OCI-LY3 (cell line): ENCODE measurements at regions not wholly inside any gene's neighbourhood (a gene's known extent, or its start where the extent isn't known, plus 50 kb on each side); places are given as distances from the start of the nearest gene placed in this dataset.
"Not testable (repeated sequence)": the region's sequence is repeated elsewhere in the genome, so short reads cannot be mapped to it uniquely, and the experiment has no call there.

Experiments
- H2AFZ ChIP-seq: fragments of 200-600, 300-600 bp; shearing (Covaris generic); 2 replicates; pipeline ENCODE4 v1.6.0; 2014; ENCODE audit warnings: antibody characterized with exemption, low read depth, low read length
- H3K27ac ChIP-seq: fragments of 200-600, 300-600 bp; sonication (generic); 2 replicates; pipeline ENCODE4 v1.5.1; 2014; ENCODE audit warnings: mild to moderate bottlenecking, low read length, moderate library complexity, mixed read lengths
- H3K27me3 ChIP-seq: fragments of 200-600, 300-600 bp; sonication (generic); 2 replicates; pipeline ENCODE4 v1.6.1; 2014; ENCODE audit warnings: low read depth, low read length, mixed read lengths
- H3K36me3 ChIP-seq: fragments of 200-600, 300-600 bp; sonication (generic); replicated peaks from 2 replicates; pipeline ENCODE3; 2014; ENCODE audit warnings: low read depth, low read length, mixed read lengths
- H3K4me1 ChIP-seq: fragments of 300-600, 200-600 bp; sonication (generic); 2 replicates; pipeline ENCODE4 v1.6.1; 2014; ENCODE audit warnings: low read length, mixed read lengths
- H3K4me2 ChIP-seq: fragments of 200-600, 300-600 bp; sonication (generic); 2 replicates; pipeline ENCODE4 v1.6.1; 2014; ENCODE audit warnings: low read length, mixed read lengths
- H3K4me3 ChIP-seq: fragments of 300-600, 200-600 bp; sonication (generic); 2 replicates; pipeline ENCODE4 v1.5.1; 2014; ENCODE audit warnings: antibody characterized with exemption, mild to moderate bottlenecking, low read length, moderate library complexity
- H3K79me2 ChIP-seq: fragments of 300-600, 200-600 bp; shearing (Covaris generic); 2 replicates; pipeline ENCODE4 v1.6.1; 2014; ENCODE audit warnings: mild to moderate bottlenecking, low read length, mixed read lengths
- H3K9ac ChIP-seq: fragments of 300-600, 200-600 bp; shearing (Covaris generic); 2 replicates; pipeline ENCODE4 v1.6.0; 2014; ENCODE audit warnings: mild to moderate bottlenecking, low read length, moderate library complexity
- H3K9me3 ChIP-seq: fragments of 200-600, 300-600 bp; shearing (Covaris generic); 2 replicates; pipeline ENCODE4 v1.6.1; 2014; ENCODE audit warnings: low read length, mixed read lengths; ENCODE audit not compliant: insufficient read depth
- H4K20me1 ChIP-seq: fragments of 200-600, 300-600 bp; sonication (generic); 2 replicates; pipeline ENCODE4 v1.6.1; 2016; ENCODE audit warnings: low read length, mixed read lengths; ENCODE audit not compliant: insufficient read depth
- EZH2phosphoT487 ChIP-seq: fragments of 200-600 bp; shearing (Covaris generic); IDR thresholded peaks from 2 replicates; pipeline ENCODE4 v1.6.1; 2018; ENCODE audit warnings: antibody characterized with exemption, mixed run types, low read depth
- TF ChIP-seq, protein P1 (sequence below): fragments of 200-600, 300-600 bp; sonication (generic); IDR thresholded peaks from 2 replicates; pipeline ENCODE4 v1.5.1; 2014; ENCODE audit warnings: antibody characterized with exemption, low read length, low read depth

DNA sequence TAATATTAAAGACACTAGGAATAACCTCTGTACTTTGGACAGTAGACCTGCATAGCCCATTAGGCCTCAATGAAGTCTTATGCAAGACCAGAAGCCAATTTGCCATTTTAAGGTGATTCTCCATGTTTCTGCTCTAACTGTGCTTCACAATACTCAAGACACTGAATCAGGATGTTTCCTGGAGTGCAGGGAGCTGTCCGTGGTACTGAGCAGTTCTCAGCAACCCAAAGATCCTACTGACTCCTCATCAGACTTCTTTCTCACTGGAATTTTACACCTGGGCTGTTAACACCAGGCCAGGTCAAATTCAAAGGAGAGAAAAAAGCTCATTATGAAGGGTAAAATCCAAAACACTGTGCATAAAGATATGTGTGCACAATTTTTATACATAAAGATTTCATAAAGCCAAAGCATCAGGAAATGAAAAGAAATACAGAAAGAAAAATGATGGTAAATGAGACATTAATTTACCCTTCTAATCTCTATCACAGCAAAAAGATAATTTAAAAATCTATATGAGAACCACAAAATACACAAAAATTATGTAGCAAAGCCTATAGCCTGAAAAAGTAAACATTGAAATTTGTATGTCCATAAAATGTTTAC, 235.9 kb downstream of the CEP170 start:
- H3K9ac ChIP-seq, H3K9me3 ChIP-seq, H3K4me1 ChIP-seq, H3K4me2 ChIP-seq, H3K4me3 ChIP-seq, H3K27me3 ChIP-seq, H3K79me2 ChIP-seq, H3K36me3 ChIP-seq, H2AFZ ChIP-seq, H3K27ac ChIP-seq, H4K20me1 ChIP-seq: not testable (repeated sequence)

DNA sequence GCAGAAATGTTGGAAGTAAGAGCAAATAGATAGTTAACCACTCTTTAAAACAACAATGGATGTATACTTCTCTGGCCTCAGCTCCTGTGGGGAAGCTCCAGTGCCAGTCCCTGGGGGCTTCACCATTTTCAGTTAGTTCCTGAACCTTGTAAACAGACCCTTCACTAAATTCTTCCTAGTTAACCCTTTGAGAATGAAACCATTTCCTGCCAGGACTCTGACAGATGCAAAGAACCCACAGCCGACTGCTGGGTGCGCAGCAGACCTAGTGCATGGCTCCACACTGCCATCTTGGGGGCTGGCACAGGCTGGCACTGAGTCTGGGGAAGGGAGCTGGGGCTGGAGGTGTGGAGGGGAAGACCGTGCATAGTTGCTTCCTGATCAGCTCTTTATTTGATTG, 244.4 kb downstream of the CEP170 start:
- not testable (repeated sequence) for H3K27ac ChIP-seq, H3K4me1 ChIP-seq, H4K20me1 ChIP-seq, H3K9me3 ChIP-seq, H3K4me3 ChIP-seq, H3K27me3 ChIP-seq, H3K79me2 ChIP-seq, H2AFZ ChIP-seq, H3K4me2 ChIP-seq, H3K9ac ChIP-seq, H3K36me3 ChIP-seq

DNA sequence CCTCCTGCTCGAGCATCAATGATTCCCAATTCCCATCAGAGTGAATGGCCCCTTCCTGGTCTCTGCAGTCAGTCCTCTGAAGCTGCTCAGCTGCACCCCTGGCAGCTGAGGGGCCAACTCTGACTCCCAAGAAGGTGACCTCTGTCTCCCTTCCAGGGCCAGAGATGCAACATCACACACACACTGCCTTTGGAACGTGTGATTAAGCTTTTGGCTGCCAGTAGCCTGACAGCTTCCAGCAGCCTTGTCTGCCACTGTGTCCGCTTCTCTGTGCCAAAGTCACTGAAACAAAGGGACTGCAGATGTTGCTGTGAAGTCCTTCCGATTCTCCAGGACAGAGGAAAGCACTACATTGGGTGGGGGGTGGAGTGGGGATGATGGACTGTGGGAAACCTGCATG, 254.1 kb downstream of the CEP170 start:
- H3K27ac ChIP-seq, H4K20me1 ChIP-seq, H3K9me3 ChIP-seq, H3K4me3 ChIP-seq, H3K4me2 ChIP-seq, H3K9ac ChIP-seq, H3K4me1 ChIP-seq, H2AFZ ChIP-seq, H3K79me2 ChIP-seq, H3K27me3 ChIP-seq, H3K36me3 ChIP-seq: not testable (repeated sequence)

DNA sequence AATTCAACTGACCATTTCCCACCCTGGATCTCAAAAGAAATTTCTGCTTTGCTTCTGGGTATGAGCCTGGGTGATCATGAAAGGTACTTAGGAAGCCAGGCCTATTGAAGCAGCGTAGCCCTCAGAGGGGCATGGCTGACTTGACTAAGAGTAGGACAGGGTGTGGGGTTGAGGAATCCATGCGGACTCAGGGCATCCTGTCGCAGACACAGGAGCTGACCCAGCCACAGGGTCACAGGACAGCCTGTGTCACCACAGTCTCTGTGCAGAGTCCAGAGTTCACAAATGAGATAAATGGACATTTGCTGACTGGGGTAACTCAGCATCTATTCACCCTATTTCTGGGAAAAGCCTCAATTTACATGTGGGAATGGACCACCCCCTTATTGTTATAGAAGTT, 262.3 kb downstream of the CEP170 start:
- H3K9ac ChIP-seq, H3K4me1 ChIP-seq, H4K20me1 ChIP-seq: not testable (repeated sequence)

DNA sequence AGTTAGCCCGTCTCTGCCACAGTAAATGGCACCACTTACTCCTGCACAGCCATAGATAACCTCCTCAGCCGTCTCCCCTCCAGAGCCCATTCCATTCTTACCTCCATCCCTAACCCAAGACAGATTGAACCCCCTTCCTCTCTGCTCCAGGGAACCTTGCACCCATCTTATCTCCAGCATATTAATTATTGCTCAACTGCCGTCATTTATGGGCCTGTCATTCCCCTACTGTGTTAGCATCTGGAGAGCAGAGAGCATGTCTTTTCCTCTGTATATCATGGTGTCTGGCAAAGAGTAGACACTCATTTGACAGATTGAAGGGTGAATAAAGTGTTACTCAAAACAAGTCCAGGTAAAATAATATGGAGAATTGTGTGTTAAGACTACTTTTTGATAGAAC, 270.0 kb downstream of the CEP170 start:
- H3K79me2 ChIP-seq, H2AFZ ChIP-seq, H3K27me3 ChIP-seq, H3K4me3 ChIP-seq, H3K9ac ChIP-seq, H3K4me2 ChIP-seq, H4K20me1 ChIP-seq, H3K4me1 ChIP-seq, H3K36me3 ChIP-seq, H3K9me3 ChIP-seq, H3K27ac ChIP-seq: not testable (repeated sequence)

More for the DNA sequence above, 262.3 kb downstream of the CEP170 start:
- not testable (repeated sequence) for H2AFZ ChIP-seq, H3K4me3 ChIP-seq, H3K27ac ChIP-seq, H3K36me3 ChIP-seq, H3K4me2 ChIP-seq, H3K9me3 ChIP-seq, H3K79me2 ChIP-seq, H3K27me3 ChIP-seq

DNA sequence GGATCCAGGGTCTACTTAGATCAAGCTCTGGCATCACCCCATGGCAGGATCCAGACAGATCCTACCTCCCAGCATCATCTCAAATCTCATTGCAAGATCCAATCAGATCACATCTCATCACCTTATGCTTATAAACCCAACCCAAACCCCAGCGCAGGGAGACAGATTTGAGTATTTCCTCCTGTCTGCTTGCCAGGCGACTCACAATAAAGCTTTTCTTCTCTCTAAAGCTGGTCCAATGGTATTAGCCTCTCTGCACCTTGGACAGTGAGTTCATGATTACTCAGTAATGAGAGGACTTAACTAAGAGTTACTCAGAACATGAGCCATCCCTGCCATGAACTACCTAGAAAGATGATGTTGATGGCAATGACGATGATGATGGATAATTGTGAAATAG, 281.7 kb downstream of the CEP170 start:
- H3K9me3 ChIP-seq, H3K27ac ChIP-seq, H3K4me1 ChIP-seq: not testable (repeated sequence)

DNA sequence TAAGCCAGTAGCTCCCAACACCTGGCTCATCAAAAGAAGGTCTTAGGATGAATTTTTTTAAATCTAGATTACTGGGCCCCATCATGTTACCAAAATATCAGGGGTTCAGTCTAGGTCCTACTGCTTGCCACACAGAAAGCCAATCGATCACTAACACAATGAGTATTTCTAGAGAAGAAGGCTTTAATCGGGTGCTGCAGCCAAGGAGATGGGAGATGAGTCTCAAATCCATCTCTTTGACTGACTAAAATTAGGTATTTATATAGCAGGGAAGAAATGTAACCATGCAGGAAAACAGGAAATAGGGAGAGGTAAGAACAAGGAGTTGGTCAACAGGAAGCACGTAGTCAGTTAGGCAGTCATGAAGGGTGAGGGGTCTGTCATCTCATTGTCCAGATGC, 288.2 kb downstream of the CEP170 start:
- Histone ChIP-seq H2AFZ (no peak overlapping the region), H3K79me2 (no peaks in the 10 kb centered on the region), H3K27me3 (no peaks in the 10 kb centered on the region), H3K9me3 (no peaks in the 10 kb centered on the region), H3K9ac (no peak overlapping the region), H3K4me3 (no peak overlapping the region), H3K4me2 (no peak overlapping the region), H4K20me1 (no peaks in the 10 kb centered on the region), H3K27ac (no peak overlapping the region), H3K36me3 (no peaks in the 10 kb centered on the region), H3K4me1 (no peaks in the 10 kb centered on the region)
- TF ChIP-seq, protein P1, sequence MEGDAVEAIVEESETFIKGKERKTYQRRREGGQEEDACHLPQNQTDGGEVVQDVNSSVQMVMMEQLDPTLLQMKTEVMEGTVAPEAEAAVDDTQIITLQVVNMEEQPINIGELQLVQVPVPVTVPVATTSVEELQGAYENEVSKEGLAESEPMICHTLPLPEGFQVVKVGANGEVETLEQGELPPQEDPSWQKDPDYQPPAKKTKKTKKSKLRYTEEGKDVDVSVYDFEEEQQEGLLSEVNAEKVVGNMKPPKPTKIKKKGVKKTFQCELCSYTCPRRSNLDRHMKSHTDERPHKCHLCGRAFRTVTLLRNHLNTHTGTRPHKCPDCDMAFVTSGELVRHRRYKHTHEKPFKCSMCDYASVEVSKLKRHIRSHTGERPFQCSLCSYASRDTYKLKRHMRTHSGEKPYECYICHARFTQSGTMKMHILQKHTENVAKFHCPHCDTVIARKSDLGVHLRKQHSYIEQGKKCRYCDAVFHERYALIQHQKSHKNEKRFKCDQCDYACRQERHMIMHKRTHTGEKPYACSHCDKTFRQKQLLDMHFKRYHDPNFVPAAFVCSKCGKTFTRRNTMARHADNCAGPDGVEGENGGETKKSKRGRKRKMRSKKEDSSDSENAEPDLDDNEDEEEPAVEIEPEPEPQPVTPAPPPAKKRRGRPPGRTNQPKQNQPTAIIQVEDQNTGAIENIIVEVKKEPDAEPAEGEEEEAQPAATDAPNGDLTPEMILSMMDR = no peak
- TF ChIP-seq EZH2phosphoT487 = no peak

More for the DNA sequence above, 281.7 kb downstream of the CEP170 start:
- H3K79me2 ChIP-seq, H3K27me3 ChIP-seq, H3K4me3 ChIP-seq, H3K36me3 ChIP-seq, H3K4me2 ChIP-seq, H2AFZ ChIP-seq, H4K20me1 ChIP-seq, H3K9ac ChIP-seq: not testable (repeated sequence)

DNA sequence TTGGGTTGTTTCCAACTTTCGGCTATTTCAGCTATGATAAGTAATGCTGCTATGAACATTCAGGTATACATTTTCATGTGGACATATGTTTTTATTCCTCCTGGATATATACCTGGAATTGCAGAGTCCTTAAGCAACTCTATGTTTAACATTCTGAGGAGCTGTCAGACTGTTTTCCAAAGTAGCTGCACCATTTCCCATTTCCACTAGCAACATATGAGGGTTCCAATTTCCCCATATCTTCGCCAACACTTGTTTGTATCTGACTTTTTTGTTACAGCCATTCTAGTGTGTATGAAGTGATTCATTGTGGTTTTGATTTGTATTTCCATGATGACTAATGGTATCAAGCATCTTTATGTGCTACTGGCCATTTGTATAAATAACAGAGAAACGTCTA, 295.7 kb downstream of the CEP170 start:
- H3K4me2 ChIP-seq, H3K27me3 ChIP-seq, H3K36me3 ChIP-seq, H2AFZ ChIP-seq, H3K79me2 ChIP-seq, H3K27ac ChIP-seq, H3K9ac ChIP-seq, H3K9me3 ChIP-seq, H3K4me1 ChIP-seq, H3K4me3 ChIP-seq, H4K20me1 ChIP-seq: not testable (repeated sequence)

DNA sequence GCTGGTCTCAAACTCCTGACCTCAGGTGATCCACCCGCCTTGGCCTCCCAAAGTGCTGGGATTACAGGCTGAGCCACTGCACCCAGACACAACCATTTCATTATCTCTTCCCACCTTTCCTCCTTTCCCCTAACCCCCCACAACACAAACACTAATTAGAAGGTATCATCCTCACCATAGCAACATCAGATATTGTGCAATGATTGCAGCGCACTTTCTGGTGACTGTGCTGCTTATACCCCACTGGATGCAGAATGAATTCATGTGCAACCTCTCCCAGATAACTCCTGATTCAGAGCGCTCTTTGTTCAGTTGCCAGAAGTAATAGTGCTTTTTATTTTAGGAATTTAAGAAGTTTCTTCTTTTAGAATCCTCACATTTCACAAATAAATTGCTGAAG, 300.1 kb downstream of the CEP170 start:
- H3K27me3 ChIP-seq, H4K20me1 ChIP-seq, H3K9ac ChIP-seq: not testable (repeated sequence)

More for the DNA sequence above, 300.1 kb downstream of the CEP170 start:
- not testable (repeated sequence) for H3K27ac ChIP-seq, H3K4me3 ChIP-seq, H3K79me2 ChIP-seq, H3K36me3 ChIP-seq, H2AFZ ChIP-seq, H3K4me1 ChIP-seq, H3K4me2 ChIP-seq, H3K9me3 ChIP-seq
